ENCODE measurements at regions not wholly inside any gene's neighbourhood (a gene's known extent, or its start where the extent isn't known, plus 50 kb on each side); places are given as distances from the start of the nearest gene placed in this dataset.

DNA sequence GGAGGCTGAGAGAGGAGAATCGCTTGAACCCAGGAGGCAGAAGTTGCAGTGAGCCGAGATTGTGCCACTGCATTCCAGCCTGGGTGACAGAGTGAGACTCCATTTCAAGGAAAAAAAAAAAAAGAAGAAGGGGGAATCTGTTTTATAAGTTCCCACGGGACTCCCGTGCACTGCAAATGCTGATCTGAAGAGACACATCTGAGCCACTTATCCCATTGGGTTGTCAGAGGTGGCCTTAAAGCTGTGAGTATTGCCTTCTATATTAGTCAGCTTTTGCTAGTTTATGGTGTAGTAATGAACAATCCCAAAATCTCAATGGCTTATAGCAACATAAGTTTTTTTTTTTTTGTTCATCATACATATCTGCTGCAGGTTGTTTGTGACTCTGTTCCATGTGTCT, 82.8 kb downstream of the MRM1 start:
- CTCF ChIA-PET, result interaction anchor here (0.6 to 1.6 kb wide), 4 partner anchors 27 to 364 kb away, joined by 3 to 4 read pairs (median 3); no protein-coding TSS in a partner anchor
- no peaks in the 10 kb centered on the region for H3K36me3 Mint-ChIP-seq (ENCODE audit: insufficient read depth, unreplicated experiment)
- no peak overlapping the region for H3K27ac Mint-ChIP-seq (ENCODE audit: unreplicated experiment)
- intact Hi-C loops (cut with micrococcal nuclease; ENCODE audit: unreplicated experiment), result no loop called here
- no peak for DNase-seq
- no peaks in the 10 kb centered on the region for H3K9me3 Mint-ChIP-seq (ENCODE audit: low read depth, unreplicated experiment)
- peaks cover 12% of the 10 kb centered on the region for H3K4me1 Mint-ChIP-seq (ENCODE audit: low read depth, unreplicated experiment)
- no peak overlapping the region for H3K4me3 Mint-ChIP-seq (ENCODE audit: low read depth, unreplicated experiment)
- TF ChIP-seq, protein P1, sequence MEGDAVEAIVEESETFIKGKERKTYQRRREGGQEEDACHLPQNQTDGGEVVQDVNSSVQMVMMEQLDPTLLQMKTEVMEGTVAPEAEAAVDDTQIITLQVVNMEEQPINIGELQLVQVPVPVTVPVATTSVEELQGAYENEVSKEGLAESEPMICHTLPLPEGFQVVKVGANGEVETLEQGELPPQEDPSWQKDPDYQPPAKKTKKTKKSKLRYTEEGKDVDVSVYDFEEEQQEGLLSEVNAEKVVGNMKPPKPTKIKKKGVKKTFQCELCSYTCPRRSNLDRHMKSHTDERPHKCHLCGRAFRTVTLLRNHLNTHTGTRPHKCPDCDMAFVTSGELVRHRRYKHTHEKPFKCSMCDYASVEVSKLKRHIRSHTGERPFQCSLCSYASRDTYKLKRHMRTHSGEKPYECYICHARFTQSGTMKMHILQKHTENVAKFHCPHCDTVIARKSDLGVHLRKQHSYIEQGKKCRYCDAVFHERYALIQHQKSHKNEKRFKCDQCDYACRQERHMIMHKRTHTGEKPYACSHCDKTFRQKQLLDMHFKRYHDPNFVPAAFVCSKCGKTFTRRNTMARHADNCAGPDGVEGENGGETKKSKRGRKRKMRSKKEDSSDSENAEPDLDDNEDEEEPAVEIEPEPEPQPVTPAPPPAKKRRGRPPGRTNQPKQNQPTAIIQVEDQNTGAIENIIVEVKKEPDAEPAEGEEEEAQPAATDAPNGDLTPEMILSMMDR (IDR thresholded peaks at IDR 0.05; ENCODE audit: unreplicated experiment), result no peak
- peaks cover 100% of the 10 kb centered on the region for H3K27me3 Mint-ChIP-seq (ENCODE audit: unreplicated experiment)
- no TSS peak for BruUV-seq (replicated peaks)

DNA sequence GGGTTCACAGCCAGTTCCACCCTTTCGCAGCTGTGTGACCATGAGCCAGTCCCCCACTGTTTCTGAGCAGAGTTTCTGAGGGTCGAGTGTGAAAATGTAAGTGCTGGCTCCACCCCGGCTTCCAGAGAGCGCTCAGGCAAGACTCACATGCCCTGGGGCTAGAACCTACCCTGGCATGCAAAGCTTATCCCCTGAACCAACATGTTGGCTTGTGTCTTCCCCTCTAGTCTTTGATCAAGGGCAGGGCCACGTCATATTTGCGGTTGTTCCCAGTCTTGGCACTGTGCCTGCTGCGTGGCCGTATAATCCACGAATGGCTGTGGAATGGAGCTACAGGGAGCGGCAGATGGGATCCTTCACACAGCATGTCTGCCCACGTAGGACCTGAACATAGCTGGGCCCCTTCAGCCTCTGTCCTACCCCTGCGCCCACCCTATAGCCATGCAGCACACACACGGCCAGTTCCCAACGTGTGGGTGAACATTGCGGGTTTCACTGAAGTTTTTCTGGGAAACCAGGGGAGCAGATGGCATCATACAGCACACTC, 84.8 kb downstream of the MRM1 start:
- H3K9me3 Mint-ChIP-seq (ENCODE audit: low read depth, unreplicated experiment), result no peaks in the 10 kb centered on the region
- H3K27ac Mint-ChIP-seq (ENCODE audit: unreplicated experiment), result no peak overlapping the region
- BruUV-seq (replicated peaks), result no TSS peak
- TF ChIP-seq, protein P1 (IDR thresholded peaks at IDR 0.05; ENCODE audit: unreplicated experiment), result no peak
- H3K36me3 Mint-ChIP-seq (ENCODE audit: insufficient read depth, unreplicated experiment), result no peaks in the 10 kb centered on the region
- CTCF ChIA-PET, result interaction anchor here (1.0 to 1.2 kb wide), 2 partner anchors 10 to 69 kb away, joined by 3 to 5 read pairs; no protein-coding TSS in a partner anchor
- H3K4me1 Mint-ChIP-seq (ENCODE audit: low read depth, unreplicated experiment), result peaks cover 12% of the 10 kb centered on the region
- no peak for DNase-seq
- intact Hi-C loops (cut with micrococcal nuclease; ENCODE audit: unreplicated experiment), result no loop called here
- H3K27me3 Mint-ChIP-seq (ENCODE audit: unreplicated experiment), result peaks cover 100% of the 10 kb centered on the region
- no peak overlapping the region for H3K4me3 Mint-ChIP-seq (ENCODE audit: low read depth, unreplicated experiment)

DNA sequence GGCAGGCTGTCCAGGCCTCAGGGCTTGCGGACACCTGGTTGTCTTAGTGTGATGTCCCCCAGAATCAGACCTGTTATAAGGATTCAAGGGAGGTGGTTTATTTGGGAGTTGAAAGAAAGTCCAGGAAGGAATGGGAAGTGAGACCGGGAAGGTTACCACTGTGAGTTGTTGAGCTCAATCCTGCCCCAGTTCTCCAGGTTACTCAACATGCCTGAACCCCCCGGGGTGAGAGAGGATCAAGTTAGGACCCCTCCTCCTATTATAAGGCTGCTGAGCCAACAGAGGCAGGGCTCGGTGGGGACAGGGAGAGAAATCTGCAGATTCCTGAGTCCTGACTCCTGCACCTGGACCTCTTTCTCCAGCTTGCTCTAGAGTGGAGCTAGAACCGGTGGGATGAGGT, 86.4 kb downstream of the MRM1 start:
- no peak overlapping the region for H3K4me3 Mint-ChIP-seq (ENCODE audit: low read depth, unreplicated experiment)
- intact Hi-C loops (cut with micrococcal nuclease; ENCODE audit: unreplicated experiment), result no loop called here
- TF ChIP-seq, protein P1 (IDR thresholded peaks at IDR 0.05; ENCODE audit: unreplicated experiment), result no peak
- peaks cover 10% of the 10 kb centered on the region for H3K4me1 Mint-ChIP-seq (ENCODE audit: low read depth, unreplicated experiment)
- H3K9me3 Mint-ChIP-seq (ENCODE audit: low read depth, unreplicated experiment), result no peaks in the 10 kb centered on the region
- peaks cover 100% of the 10 kb centered on the region for H3K27me3 Mint-ChIP-seq (ENCODE audit: unreplicated experiment)
- no peak overlapping the region for H3K27ac Mint-ChIP-seq (ENCODE audit: unreplicated experiment)
- no peaks in the 10 kb centered on the region for H3K36me3 Mint-ChIP-seq (ENCODE audit: insufficient read depth, unreplicated experiment)
- DNase-seq, result no peak
- BruUV-seq (replicated peaks), result no TSS peak
- CTCF ChIA-PET, result interaction anchor here (0.6 to 2.0 kb wide), 6 partner anchors 9 to 131 kb away, joined by 3 to 6 read pairs (median 4); no protein-coding TSS in a partner anchor

DNA sequence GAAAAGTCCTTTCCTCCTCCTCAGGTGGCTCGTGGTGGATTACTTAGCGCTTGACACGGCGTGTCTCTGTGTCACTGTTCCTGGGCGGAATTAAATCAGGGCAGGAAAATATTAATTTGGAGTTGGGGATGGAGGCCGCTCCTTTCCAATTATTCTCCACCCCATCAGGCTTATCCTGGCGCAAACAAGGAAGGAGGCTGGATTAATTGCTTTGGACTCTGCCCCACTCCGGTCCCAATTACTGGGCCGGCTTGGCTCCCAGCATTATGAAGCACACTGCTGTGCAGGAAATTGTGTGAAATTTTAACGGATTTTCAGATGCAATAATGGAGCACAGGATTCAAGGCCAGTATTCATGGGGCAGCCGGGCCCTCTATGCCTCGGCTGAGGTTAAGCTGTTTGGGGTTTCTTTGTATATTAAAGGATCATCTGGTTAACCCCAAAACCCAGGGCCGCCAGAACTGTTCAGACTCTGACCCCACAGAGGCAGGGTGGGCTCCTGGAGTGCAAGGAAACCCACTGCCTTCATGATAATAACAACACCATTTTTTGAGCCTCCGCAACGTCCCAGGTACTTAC, 87.8 kb downstream of the MRM1 start:
- Mint-ChIP-seq H3K4me1 (ENCODE audit: low read depth, unreplicated experiment) (no peaks in the 10 kb centered on the region), H3K4me3 (ENCODE audit: low read depth, unreplicated experiment) (no peak overlapping the region), H3K36me3 (ENCODE audit: insufficient read depth, unreplicated experiment) (no peaks in the 10 kb centered on the region), H3K27ac (ENCODE audit: unreplicated experiment) (no peak overlapping the region), H3K27me3 (ENCODE audit: unreplicated experiment) (peaks cover 96% of the 10 kb centered on the region), H3K9me3 (ENCODE audit: low read depth, unreplicated experiment) (no peaks in the 10 kb centered on the region)
- intact Hi-C loops (cut with micrococcal nuclease; ENCODE audit: unreplicated experiment), result no loop called here
- no TSS peak for BruUV-seq (replicated peaks)
- CTCF ChIA-PET, result no interaction called here
- TF ChIP-seq, protein P1 (IDR thresholded peaks at IDR 0.05; ENCODE audit: unreplicated experiment), result no peak
- DNase-seq, result no peak

Measured in Calu3 (cell line).